Vagina (tissue), 2 donors: ENCODE measurements at regions not wholly inside any gene's neighbourhood (a gene's known extent, or its start where the extent isn't known, plus 50 kb on each side); places are given as distances from the start of the nearest gene placed in this dataset.
"Not testable (repeated sequence)": the region's sequence is repeated elsewhere in the genome, so short reads cannot be mapped to it uniquely, and the experiment has no call there.

Experiments
- CTCF ChIP-seq, 3 experiments: fragments of 450-650 bp in 2 of 3; fragments of 200-600 bp in 1 of 3; sonication (generic) in 1 of 3; IDR thresholded peaks; one replicate each; pipeline ENCODE4 v1.5.1; 2017 to 2019; ENCODE audit warnings: antibody characterized with exemption in 3 of 3, mild to moderate bottlenecking in 2 of 3, moderate library complexity in 2 of 3
- POLR2A ChIP-seq, 2 donors: fragments of 450-650 bp; IDR thresholded peaks; one replicate each; pipeline ENCODE4 v1.6.1; 2017; ENCODE audit warnings: antibody characterized with exemption in 2 of 2, mild to moderate bottlenecking in 2 of 2, moderate library complexity in 2 of 2
- POLR2AphosphoS5 ChIP-seq, 2 donors: sonication (generic); formaldehyde crosslinking; IDR thresholded peaks; one replicate each; pipeline ENCODE4 v1.9.0; 2017; ENCODE audit warnings: antibody characterized with exemption in 2 of 2, mild to moderate bottlenecking in 2 of 2, low read depth in 1 of 2; ENCODE audit not compliant: insufficient read depth in 1 of 2

DNA sequence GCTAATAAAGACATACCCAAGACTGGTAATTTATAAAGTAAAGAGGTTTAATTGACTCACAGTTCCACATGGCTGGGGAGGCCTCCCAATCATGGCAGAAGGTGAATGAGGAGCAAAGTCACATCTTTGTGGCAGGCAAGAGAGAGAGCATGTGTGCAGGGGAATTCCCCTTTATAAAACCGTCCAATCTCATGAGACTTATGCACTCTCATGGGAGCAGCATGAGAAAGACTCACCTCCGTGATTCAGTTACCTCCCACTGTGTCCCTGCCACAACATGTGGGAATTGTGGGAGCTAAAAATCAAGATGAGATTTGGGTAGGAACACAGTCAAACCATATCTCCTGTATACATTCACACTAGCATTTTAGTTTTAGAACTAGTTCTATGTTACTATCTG lies 101.7 kb upstream of the NIPA1 start:
- TF ChIP-seq CTCF (IDR thresholded peaks at IDR 0.05); POLR2A (IDR thresholded peaks at IDR 0.05); POLR2AphosphoS5 (IDR thresholded peaks at IDR 0.05; ENCODE audit: insufficient read depth in 1 of 2, low read depth in 1 of 2): not testable (repeated sequence)
